ENCODE measurements at regions not wholly inside any gene's neighbourhood (a gene's known extent, or its start where the extent isn't known, plus 50 kb on each side); places are given as distances from the start of the nearest gene placed in this dataset.

DNA sequence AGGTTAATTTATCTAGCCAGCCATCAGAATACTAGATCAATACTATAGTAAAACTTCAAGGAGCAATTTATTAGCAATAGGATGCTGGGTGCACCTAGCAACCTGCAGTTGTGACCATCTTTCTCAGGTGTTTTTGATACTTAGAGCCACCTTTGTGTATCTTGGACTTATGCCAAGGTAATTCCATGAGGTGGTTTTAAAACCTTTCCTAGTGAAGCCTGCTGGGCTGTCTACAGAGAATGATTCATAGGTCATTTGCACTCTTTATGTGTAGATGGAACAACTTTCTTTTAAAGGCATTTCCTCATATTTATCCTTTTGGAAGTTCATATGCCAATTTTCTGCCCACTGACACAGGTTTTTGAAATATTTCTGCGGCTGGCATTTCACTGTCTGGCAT is 1030.1 kb upstream of the POU3F3 start:
- H3K27ac ChIP-seq (ENCODE audit: low read length): no peak overlapping the region
- no peaks in the 10 kb centered on the region for H3K79me2 ChIP-seq (ENCODE audit: insufficient read depth, low read length)
- no peak overlapping the region for H3K4me3 ChIP-seq (ENCODE audit: low read depth in 1 of 2, low read length in 2 of 2)
- TF ChIP-seq, protein P1, sequence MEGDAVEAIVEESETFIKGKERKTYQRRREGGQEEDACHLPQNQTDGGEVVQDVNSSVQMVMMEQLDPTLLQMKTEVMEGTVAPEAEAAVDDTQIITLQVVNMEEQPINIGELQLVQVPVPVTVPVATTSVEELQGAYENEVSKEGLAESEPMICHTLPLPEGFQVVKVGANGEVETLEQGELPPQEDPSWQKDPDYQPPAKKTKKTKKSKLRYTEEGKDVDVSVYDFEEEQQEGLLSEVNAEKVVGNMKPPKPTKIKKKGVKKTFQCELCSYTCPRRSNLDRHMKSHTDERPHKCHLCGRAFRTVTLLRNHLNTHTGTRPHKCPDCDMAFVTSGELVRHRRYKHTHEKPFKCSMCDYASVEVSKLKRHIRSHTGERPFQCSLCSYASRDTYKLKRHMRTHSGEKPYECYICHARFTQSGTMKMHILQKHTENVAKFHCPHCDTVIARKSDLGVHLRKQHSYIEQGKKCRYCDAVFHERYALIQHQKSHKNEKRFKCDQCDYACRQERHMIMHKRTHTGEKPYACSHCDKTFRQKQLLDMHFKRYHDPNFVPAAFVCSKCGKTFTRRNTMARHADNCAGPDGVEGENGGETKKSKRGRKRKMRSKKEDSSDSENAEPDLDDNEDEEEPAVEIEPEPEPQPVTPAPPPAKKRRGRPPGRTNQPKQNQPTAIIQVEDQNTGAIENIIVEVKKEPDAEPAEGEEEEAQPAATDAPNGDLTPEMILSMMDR (IDR thresholded peaks at IDR 0.05; ENCODE audit: borderline replicate concordance, extremely low read depth, low read length, poor library complexity, severe bottlenecking): no peak
- no peak for TF ChIP-seq EZH2 (IDR thresholded peaks at IDR 0.05; ENCODE audit: borderline replicate concordance, low read depth, low read length, severe bottlenecking)
- no peaks in the 10 kb centered on the region for H3K4me1 ChIP-seq (ENCODE audit: insufficient read depth, low read length)
- no peak overlapping the region for H3K4me2 ChIP-seq (ENCODE audit: insufficient read depth, low read length)
- no peaks in the 10 kb centered on the region for H3K9me3 ChIP-seq (ENCODE audit: insufficient read depth, low read length, severe bottlenecking)
- DNase-seq (no peak), ATAC-seq (ENCODE audit: insufficient read depth, low read depth) (no peak)
- H3K27me3 ChIP-seq (ENCODE audit: insufficient read depth, low read length, poor library complexity): no peaks in the 10 kb centered on the region
- H2AFZ ChIP-seq (ENCODE audit: low read depth, low read length): no peak overlapping the region
- H3K9ac ChIP-seq (ENCODE audit: low read depth, low read length): no peak overlapping the region
- H3K36me3 ChIP-seq (ENCODE audit: insufficient read depth, low read length): no peaks in the 10 kb centered on the region
- H4K20me1 ChIP-seq (ENCODE audit: insufficient read depth, low read length): no peaks in the 10 kb centered on the region

- no peak overlapping the region for H3K4me2 ChIP-seq (ENCODE audit: insufficient read depth, low read length)
- H3K36me3 ChIP-seq (ENCODE audit: insufficient read depth, low read length): no peaks in the 10 kb centered on the region
- no peak overlapping the region for H2AFZ ChIP-seq (ENCODE audit: low read depth, low read length)
- H3K4me3 ChIP-seq (ENCODE audit: low read depth in 1 of 2, low read length in 2 of 2): no peak overlapping the region
- no peaks in the 10 kb centered on the region for H3K4me1 ChIP-seq (ENCODE audit: insufficient read depth, low read length)
- H3K9me3 ChIP-seq (ENCODE audit: insufficient read depth, low read length, severe bottlenecking): no peaks in the 10 kb centered on the region
- DNase-seq (no peak), ATAC-seq (ENCODE audit: insufficient read depth, low read depth) (no peak)
- H3K27me3 ChIP-seq (ENCODE audit: insufficient read depth, low read length, poor library complexity): no peaks in the 10 kb centered on the region
- H3K27ac ChIP-seq (ENCODE audit: low read length): no peak overlapping the region
- TF ChIP-seq, protein P1 (IDR thresholded peaks at IDR 0.05; ENCODE audit: borderline replicate concordance, extremely low read depth, low read length, poor library complexity, severe bottlenecking): no peak
- TF ChIP-seq EZH2 (IDR thresholded peaks at IDR 0.05; ENCODE audit: borderline replicate concordance, low read depth, low read length, severe bottlenecking): no peak
- H3K9ac ChIP-seq (ENCODE audit: low read depth, low read length): no peak overlapping the region
- H3K79me2 ChIP-seq (ENCODE audit: insufficient read depth, low read length): no peaks in the 10 kb centered on the region
- H4K20me1 ChIP-seq (ENCODE audit: insufficient read depth, low read length): no peaks in the 10 kb centered on the region
Observed at GRCh38 chr2:103847276-103847675, 1006.6 kb upstream of the POU3F3 start.

GRCh38 chr2:103859238-103859637 is 994.7 kb upstream of the POU3F3 start:
- DNase-seq (no peak), ATAC-seq (ENCODE audit: insufficient read depth, low read depth) (no peak)
- H3K4me1 ChIP-seq (ENCODE audit: insufficient read depth, low read length): no peaks in the 10 kb centered on the region
- no peak overlapping the region for H3K27ac ChIP-seq (ENCODE audit: low read length)
- no peaks in the 10 kb centered on the region for H3K9me3 ChIP-seq (ENCODE audit: insufficient read depth, low read length, severe bottlenecking)
- no peaks in the 10 kb centered on the region for H3K79me2 ChIP-seq (ENCODE audit: insufficient read depth, low read length)
- H3K27me3 ChIP-seq (ENCODE audit: insufficient read depth, low read length, poor library complexity): no peaks in the 10 kb centered on the region
- H2AFZ ChIP-seq (ENCODE audit: low read depth, low read length): no peak overlapping the region
- H3K4me3 ChIP-seq (ENCODE audit: low read depth in 1 of 2, low read length in 2 of 2): no peak overlapping the region
- TF ChIP-seq EZH2 (IDR thresholded peaks at IDR 0.05; ENCODE audit: borderline replicate concordance, low read depth, low read length, severe bottlenecking): no peak
- TF ChIP-seq, protein P1 (IDR thresholded peaks at IDR 0.05; ENCODE audit: borderline replicate concordance, extremely low read depth, low read length, poor library complexity, severe bottlenecking): no peak
- no peak overlapping the region for H3K4me2 ChIP-seq (ENCODE audit: insufficient read depth, low read length)
- no peaks in the 10 kb centered on the region for H4K20me1 ChIP-seq (ENCODE audit: insufficient read depth, low read length)
- no peak overlapping the region for H3K9ac ChIP-seq (ENCODE audit: low read depth, low read length)
- no peaks in the 10 kb centered on the region for H3K36me3 ChIP-seq (ENCODE audit: insufficient read depth, low read length)

- H3K79me2 ChIP-seq (ENCODE audit: insufficient read depth, low read length): no peaks in the 10 kb centered on the region
- H3K4me3 ChIP-seq (ENCODE audit: low read depth in 1 of 2, low read length in 2 of 2): no peak overlapping the region
- no peaks in the 10 kb centered on the region for H3K4me1 ChIP-seq (ENCODE audit: insufficient read depth, low read length)
- no peak overlapping the region for H3K27ac ChIP-seq (ENCODE audit: low read length)
- no peaks in the 10 kb centered on the region for H3K9me3 ChIP-seq (ENCODE audit: insufficient read depth, low read length, severe bottlenecking)
- H2AFZ ChIP-seq (ENCODE audit: low read depth, low read length): no peak overlapping the region
- H3K4me2 ChIP-seq (ENCODE audit: insufficient read depth, low read length): no peak overlapping the region
- H3K27me3 ChIP-seq (ENCODE audit: insufficient read depth, low read length, poor library complexity): no peaks in the 10 kb centered on the region
- DNase-seq: no peak
- no peak overlapping the region for H3K9ac ChIP-seq (ENCODE audit: low read depth, low read length)
- no peak for TF ChIP-seq EZH2 (IDR thresholded peaks at IDR 0.05; ENCODE audit: borderline replicate concordance, low read depth, low read length, severe bottlenecking)
- TF ChIP-seq, protein P1 (IDR thresholded peaks at IDR 0.05; ENCODE audit: borderline replicate concordance, extremely low read depth, low read length, poor library complexity, severe bottlenecking): no peak
- ATAC-seq (ENCODE audit: insufficient read depth, low read depth): no peak
- no peaks in the 10 kb centered on the region for H4K20me1 ChIP-seq (ENCODE audit: insufficient read depth, low read length)
- no peaks in the 10 kb centered on the region for H3K36me3 ChIP-seq (ENCODE audit: insufficient read depth, low read length)
Observed at GRCh38 chr2:103860016-103860415, 993.9 kb upstream of the POU3F3 start.
